Endothelial cell of umbilical vein (primary cell): ENCODE measurements at regions not wholly inside any gene's neighbourhood (a gene's known extent, or its start where the extent isn't known, plus 50 kb on each side); places are given as distances from the start of the nearest gene placed in this dataset.

Experiments used
- BruUV-seq: library from RNA; stranded (reverse); fragments of 400-500 nt; replicated peaks from 2 replicates; lab custom pipeline; 2021; lab: Mats Ljungman, UMichigan
- CTCF ChIA-PET: fragments of 300-600, 350-600 bp; sonication (Branson Sonifier 250); formaldehyde crosslinking; loops from one replicate; lab custom pipeline; 2021; ENCODE audit warnings: antibody characterized with exemption, inconsistent platforms; lab: Charles Lee
- POLR2A ChIA-PET: fragments of 300-600, 350-600 bp; sonication (Branson Sonifier 250); formaldehyde crosslinking; loops from one replicate; lab custom pipeline; 2021; ENCODE audit warnings: antibody characterized with exemption, inconsistent platforms; lab: Charles Lee
- DNase-seq: peaks from one replicate; pipeline ENCODE4 v3.0.0-alpha.2; 2011; ENCODE audit warnings: low read depth, low spot score
- FAIRE-seq: peaks from 2 replicates; lab custom pipeline; 2011; peaks lifted over from hg19 to GRCh38; lab: Jason Lieb, UNC
- H2AFZ ChIP-seq: 2 replicates; pipeline ENCODE4 v1.6.0; 2012; ENCODE audit warnings: low read depth, low read length, control low read depth, inconsistent platforms
- H3K27ac ChIP-seq: 2 replicates; pipeline ENCODE4 v1.5.1; 2011; ENCODE audit warnings: low read depth, mild to moderate bottlenecking, control low read depth, low read length, moderate library complexity; ENCODE audit not compliant: insufficient read depth
- H3K27me3 ChIP-seq, 2 experiments: 2 replicates each; pipeline versions ENCODE4 v1.6.0 to v1.6.1; 2011; ENCODE audit warnings: low read length in 2 of 2, mixed read lengths in 1 of 2; ENCODE audit not compliant: control insufficient read depth in 2 of 2, insufficient read depth in 2 of 2
- H3K36me3 ChIP-seq, 2 experiments: 2 replicates in 1 of 2; 3 replicates in 1 of 2; pipeline ENCODE4 v1.5.1; 2011; ENCODE audit warnings: low read length in 2 of 2, mild to moderate bottlenecking in 1 of 2, moderate library complexity in 1 of 2; ENCODE audit not compliant: control insufficient read depth in 2 of 2, insufficient read depth in 2 of 2; ENCODE audit errors: extremely low read depth in 1 of 2
- H3K4me1 ChIP-seq: 3 replicates; pipeline ENCODE4 v1.5.1; 2011; ENCODE audit warnings: mild to moderate bottlenecking, low read length; ENCODE audit not compliant: control insufficient read depth, insufficient read depth; ENCODE audit errors: extremely low read depth
- H3K4me2 ChIP-seq: 2 replicates; pipeline ENCODE4 v1.6.1; 2011; ENCODE audit warnings: low read length, control low read depth, mixed read lengths; ENCODE audit not compliant: insufficient read depth
- H3K4me3 ChIP-seq, 3 experiments: fragments of 200-600 bp in 1 of 3; sonication (generic), shearing (Covaris generic) in 1 of 3; replicated peaks in 1 of 3; 2 replicates each; pipeline ENCODE4 v1.5.1; 2011 to 2016; ENCODE audit warnings: control low read depth in 3 of 3, low read length in 3 of 3, mild to moderate bottlenecking in 2 of 3, inconsistent platforms in 1 of 3, low read depth in 1 of 3, moderate library complexity in 1 of 3; ENCODE audit not compliant: insufficient read depth in 1 of 3
- H3K79me2 ChIP-seq: 2 replicates; pipeline ENCODE4 v1.6.0; 2012; ENCODE audit warnings: low read length, inconsistent platforms; ENCODE audit not compliant: control insufficient read depth, insufficient read depth
- H3K9ac ChIP-seq: replicated peaks from 2 replicates; pipeline ENCODE3; 2011; ENCODE audit warnings: low read length, control low read depth; ENCODE audit not compliant: insufficient read depth; ENCODE audit errors: extremely low read depth
- H3K9me1 ChIP-seq: replicated peaks from 3 replicates; pipeline ENCODE4 v1.6.0; 2011; ENCODE audit warnings: mild to moderate bottlenecking, low read length; ENCODE audit not compliant: control insufficient read depth, insufficient read depth; ENCODE audit errors: extremely low read depth
- H3K9me3 ChIP-seq: replicated peaks from 2 replicates; pipeline ENCODE4 v1.5.1; 2012; ENCODE audit warnings: low read length, inconsistent platforms; ENCODE audit not compliant: control insufficient read depth, insufficient read depth
- H4K20me1 ChIP-seq: replicated peaks from 2 replicates; pipeline ENCODE3; 2011; ENCODE audit warnings: mild to moderate bottlenecking, low read length; ENCODE audit not compliant: control insufficient read depth, insufficient read depth; ENCODE audit errors: extremely low read depth
- CTCF ChIP-seq, 2 donors: IDR thresholded peaks; 1 replicate in 1 of 2; 2 replicates in 1 of 2; pipeline ENCODE4 v1.5.1; 2011; ENCODE audit warnings: low read length in 2 of 2, mild to moderate bottlenecking in 2 of 2, moderate library complexity in 2 of 2, control low read depth in 1 of 2, inconsistent platforms in 1 of 2, low read depth in 1 of 2; ENCODE audit not compliant: insufficient read depth in 1 of 2; ENCODE audit errors: extremely low read depth in 1 of 2
- EZH2 ChIP-seq: IDR thresholded peaks from 2 replicates; pipeline ENCODE4 v1.6.1; 2012; ENCODE audit warnings: borderline replicate concordance, low read depth, mild to moderate bottlenecking, moderate library complexity, low read length, inconsistent platforms; ENCODE audit not compliant: severe bottlenecking
- JUN ChIP-seq: IDR thresholded peaks from 2 replicates; pipeline ENCODE4 v1.6.1; 2011; ENCODE audit warnings: borderline replicate concordance, low read depth; ENCODE audit not compliant: insufficient read length, insufficient read depth
- POLR2A ChIP-seq: IDR thresholded peaks from 2 replicates; pipeline ENCODE4 v1.6.1; 2012; ENCODE audit warnings: low read depth, mild to moderate bottlenecking, control low read depth, low read length
- POLR2AphosphoS5 ChIP-seq: IDR thresholded peaks from 2 replicates; pipeline ENCODE4 v1.6.1; 2012; ENCODE audit warnings: low read depth, mild to moderate bottlenecking, control low read depth, low read length, moderate library complexity; ENCODE audit not compliant: insufficient read depth
- dilution Hi-C: fragments of 300-500 bp; cut with MboI; formaldehyde crosslinking; loops from one replicate; pipeline ENCODE4 v1.15.0; 2019; ENCODE audit warnings: low sequenced_read_pairs; ENCODE audit not compliant: extremely low pct_ligation_motif_present
- intact Hi-C: fragments of 100-400 bp; cut with micrococcal nuclease; formaldehyde crosslinking; loops from one replicate; pipeline ENCODE4 v1.10.0; 2022

DNA sequence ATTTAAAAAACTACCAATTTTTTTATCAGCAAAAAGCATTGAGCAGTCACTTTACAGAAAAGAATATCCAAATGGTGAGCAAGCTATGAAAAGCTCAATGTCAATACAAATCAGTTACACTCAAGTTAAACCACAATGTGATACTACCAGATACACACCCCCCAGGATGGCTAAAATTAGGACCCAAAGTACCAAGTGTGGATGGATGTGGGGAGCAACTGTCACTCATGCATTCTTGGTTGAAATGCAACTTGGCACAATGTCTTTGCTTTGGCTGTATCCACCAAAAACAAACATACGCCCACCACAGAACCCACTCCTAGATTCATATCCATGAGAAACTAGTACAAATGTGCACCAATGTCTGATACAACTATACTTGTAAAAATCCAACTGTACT is 120.0 kb upstream of the IRX1 start:
- Histone ChIP-seq H3K9me3 (no peaks in the 10 kb centered on the region), H3K4me1 (no peaks in the 10 kb centered on the region), H3K27ac (no peak overlapping the region), H3K36me3 (no peaks in the 10 kb centered on the region), H3K9ac (no peak overlapping the region), H3K27me3 (no peaks in the 10 kb centered on the region), H4K20me1 (no peaks in the 10 kb centered on the region), H2AFZ (no peak overlapping the region), H3K4me3 (no peak overlapping the region), H3K79me2 (no peaks in the 10 kb centered on the region), H3K4me2 (no peak overlapping the region), H3K9me1 (no peaks in the 10 kb centered on the region)
- no peak for TF ChIP-seq POLR2A
- no peak for TF ChIP-seq POLR2AphosphoS5
- no peak for TF ChIP-seq EZH2
- dilution Hi-C loops (no loop called here), intact Hi-C loops (no loop called here)
- no TSS peak for BruUV-seq
- no peak for FAIRE-seq
- CTCF ChIA-PET = no interaction called here
- POLR2A ChIA-PET = no interaction called here
- DNase-seq = no peak

- ChIA-PET POLR2A (no interaction called here), CTCF (no interaction called here)
- dilution Hi-C loops = no loop called here
- H3K9me3 ChIP-seq = peaks cover 6% of the 10 kb centered on the region
- H3K4me3 ChIP-seq = no peak overlapping the region
- H3K9me1 ChIP-seq = no peaks in the 10 kb centered on the region
- no TSS peak for BruUV-seq
- no peaks in the 10 kb centered on the region for H3K36me3 ChIP-seq
- H3K79me2 ChIP-seq = no peaks in the 10 kb centered on the region
- H3K4me1 ChIP-seq = no peaks in the 10 kb centered on the region
- no peak overlapping the region for H2AFZ ChIP-seq
- intact Hi-C loops = no loop called here
- no peak overlapping the region for H3K4me2 ChIP-seq
- H3K9ac ChIP-seq = no peak overlapping the region
- no peak overlapping the region for H3K27ac ChIP-seq
- no peak for TF ChIP-seq JUN
- TF ChIP-seq EZH2 = no peak
- no peak for TF ChIP-seq CTCF (IDR thresholded peaks at IDR 0.05; ENCODE audit: extremely low read depth in 1 of 2, insufficient read depth in 1 of 2, low read depth in 1 of 2, low read length in 2 of 2)
- no peaks in the 10 kb centered on the region for H3K27me3 ChIP-seq
- DNase-seq (no peak), FAIRE-seq (no peak)
- H4K20me1 ChIP-seq = no peaks in the 10 kb centered on the region
These were observed 129.2 kb upstream of the IRX1 start for GRCh38 chr5:3466392-3466791.
